Stimulated activated CD4-positive, alpha-beta T cell treated with anti-CD3 and anti-CD28 coated beads, Interleukin-2, amount 100 ng/mL, for 24 hours (primary cell): ENCODE measurements at regions not wholly inside any gene's neighbourhood (a gene's known extent, or its start where the extent isn't known, plus 50 kb on each side); places are given as distances from the start of the nearest gene placed in this dataset.

Source experiments
- DNase-seq, 2 donors: peaks; one replicate each; pipeline ENCODE4 v3.0.0-alpha.2; 2020

GRCh38 chr9:113741886-113742854, 133.9 kb upstream of the ZNF618 start:
- no peak for DNase-seq

GRCh38 chr9:113742878-113743277, 133.2 kb upstream of the ZNF618 start:
- DNase-seq, result no peak

- DNase-seq, result no peak
Observed at GRCh38 chr9:113746486-113746885, 129.6 kb upstream of the ZNF618 start.

- no peak for DNase-seq
Observed at GRCh38 chr9:113748135-113748534, 128.0 kb upstream of the ZNF618 start.

DNA sequence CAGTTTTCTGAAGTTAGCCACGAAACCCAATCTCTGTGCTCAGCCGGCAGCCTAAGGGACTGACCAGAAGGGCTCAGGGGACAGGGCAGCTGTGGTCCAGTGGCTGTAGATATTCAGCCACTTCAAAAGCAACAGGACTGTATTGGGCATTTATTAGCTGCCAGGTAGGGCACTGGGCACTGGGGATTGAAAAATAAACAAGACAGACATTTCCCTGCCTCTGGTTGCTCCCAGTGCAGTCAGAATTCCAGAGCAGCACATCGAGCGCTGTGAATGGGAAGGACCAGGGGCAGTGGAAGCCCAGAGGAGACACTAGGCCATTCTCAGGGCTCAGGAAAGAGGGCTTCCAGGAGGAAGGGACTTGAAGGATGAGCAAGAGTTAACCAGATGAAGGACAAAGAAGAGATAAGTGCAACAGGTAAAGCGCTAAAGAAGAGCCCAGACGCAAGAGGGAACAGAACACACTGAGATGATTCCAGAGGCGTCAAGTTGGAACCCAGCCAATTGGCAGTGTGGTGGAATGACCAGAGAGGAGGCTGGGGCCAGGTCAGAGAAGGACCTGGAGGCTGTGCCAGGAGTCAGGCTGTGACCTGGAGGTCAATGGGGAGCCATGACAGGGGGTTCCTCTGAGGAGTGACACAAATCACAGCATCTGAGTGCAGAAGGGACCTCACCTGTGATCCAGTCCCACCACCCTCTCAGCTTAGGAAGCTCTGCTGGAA, 122.5 kb upstream of the ZNF618 start:
- no peak for DNase-seq

DNA sequence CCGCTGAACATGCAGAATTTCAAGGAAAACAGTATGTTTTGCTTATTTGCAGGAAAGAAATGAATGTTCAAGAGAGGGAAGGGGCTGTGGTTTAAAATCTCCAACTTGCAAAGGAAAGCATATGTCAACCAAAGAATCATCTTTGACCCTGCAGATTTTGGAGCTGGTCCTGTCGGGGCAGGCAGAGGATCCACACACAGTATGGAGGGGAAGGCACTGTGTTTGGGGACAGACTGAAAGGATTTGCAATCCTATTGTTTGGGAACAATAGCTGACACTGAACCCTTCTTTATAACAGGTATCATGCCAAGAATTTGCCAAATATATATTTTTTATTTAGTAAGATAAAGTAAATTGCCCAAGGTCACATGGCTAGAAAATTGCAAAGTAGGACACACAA, 121.4 kb upstream of the ZNF618 start:
- DNase-seq, result no peak

DNA sequence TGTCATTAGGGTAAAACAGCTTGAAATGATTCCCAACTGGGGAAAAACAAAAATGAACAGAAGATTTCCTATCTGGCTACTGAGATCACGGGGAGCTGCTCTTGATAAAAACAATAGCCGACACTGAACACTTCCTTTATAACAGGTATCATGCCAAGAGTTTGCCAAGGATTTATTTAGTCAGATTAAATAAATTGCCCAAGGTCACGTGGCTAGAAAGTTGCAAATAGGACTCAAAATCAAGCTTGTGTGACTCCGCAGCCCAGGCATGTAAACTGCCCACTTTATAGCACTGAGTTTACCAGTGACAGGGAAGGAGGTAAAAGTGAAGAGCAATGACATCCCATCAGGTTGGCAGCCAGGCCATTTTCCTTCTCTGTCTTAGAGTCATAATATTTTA, 120.7 kb upstream of the ZNF618 start:
- DNase-seq, result no peak

- no peak for DNase-seq
Observed at GRCh38 chr9:113756476-113757192, 119.5 kb upstream of the ZNF618 start.

DNA sequence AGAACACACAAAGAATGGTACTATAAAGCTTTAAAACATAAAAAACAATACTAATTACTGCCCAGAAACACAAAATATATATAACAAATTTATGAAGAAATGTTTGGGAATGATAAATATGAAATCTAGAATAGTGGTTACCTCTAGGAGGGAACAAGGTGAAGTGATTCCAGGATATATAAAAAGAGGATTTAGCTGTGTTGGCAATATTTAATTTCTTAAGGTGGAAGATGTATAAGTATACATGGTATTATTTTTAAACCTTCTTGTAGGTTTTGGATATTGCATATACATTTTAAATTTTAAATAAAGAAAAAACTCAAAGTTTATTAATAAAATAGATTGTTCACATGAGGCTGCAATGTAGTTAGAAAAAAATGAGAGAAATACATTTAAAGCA, 112.7 kb upstream of the ZNF618 start:
- no peak for DNase-seq

GRCh38 chr9:113764572-113764971, 111.5 kb upstream of the ZNF618 start:
- no peak for DNase-seq

- DNase-seq, result no peak
Observed at GRCh38 chr9:113769412-113769811, 106.7 kb upstream of the ZNF618 start.

DNA sequence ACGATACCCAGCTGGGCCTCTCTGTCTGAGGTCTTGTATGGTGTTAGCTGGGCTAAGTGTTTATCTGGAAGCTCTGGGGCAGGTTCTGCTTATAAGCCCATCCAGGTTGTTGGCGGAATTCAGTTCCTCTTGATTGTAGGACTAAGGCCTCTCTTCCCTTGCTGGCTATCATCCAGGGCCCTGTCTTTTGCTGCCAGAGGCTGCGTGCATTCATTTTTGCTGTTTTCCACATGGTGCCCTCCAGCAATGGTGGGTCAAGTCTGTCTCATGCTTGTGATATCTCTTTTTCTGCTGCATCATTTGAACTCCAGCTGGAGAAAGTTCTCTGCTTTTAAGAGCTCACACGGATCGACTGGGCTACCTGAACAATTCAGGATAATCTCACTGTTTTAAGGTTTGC, 105.7 kb upstream of the ZNF618 start:
- DNase-seq, result no peak

GRCh38 chr9:113771199-113771598, 104.9 kb upstream of the ZNF618 start:
- DNase-seq, result no peak

- no peak for DNase-seq
Observed at GRCh38 chr9:113772121-113772810, 103.8 kb upstream of the ZNF618 start.

GRCh38 chr9:113774963-113775362, 101.1 kb upstream of the ZNF618 start:
- DNase-seq, result no peak

GRCh38 chr9:113775749-113776148, 100.4 kb upstream of the ZNF618 start:
- DNase-seq, result no peak

GRCh38 chr9:113776194-113776593, 99.9 kb upstream of the ZNF618 start:
- DNase-seq, result no peak

DNA sequence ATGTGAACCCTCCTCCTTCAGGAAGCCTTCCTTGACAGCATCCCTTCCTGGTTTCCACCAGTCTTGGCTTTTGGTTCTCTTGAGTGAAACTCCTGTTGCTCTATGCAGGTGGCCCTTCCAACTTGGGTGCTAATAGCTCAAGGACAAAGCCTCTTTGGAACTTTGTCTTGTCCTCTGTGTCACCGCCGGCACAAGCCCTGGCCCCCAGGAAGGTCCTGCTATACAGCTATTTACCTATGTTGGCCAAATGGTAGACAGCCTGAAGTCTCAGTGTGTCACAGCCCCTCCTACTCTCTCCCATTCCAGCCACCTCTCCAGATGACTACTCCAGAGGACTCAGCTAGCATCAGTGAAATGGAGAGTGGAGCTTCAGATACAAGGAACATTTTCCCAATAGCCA, 94.7 kb upstream of the ZNF618 start:
- DNase-seq, result no peak

DNA sequence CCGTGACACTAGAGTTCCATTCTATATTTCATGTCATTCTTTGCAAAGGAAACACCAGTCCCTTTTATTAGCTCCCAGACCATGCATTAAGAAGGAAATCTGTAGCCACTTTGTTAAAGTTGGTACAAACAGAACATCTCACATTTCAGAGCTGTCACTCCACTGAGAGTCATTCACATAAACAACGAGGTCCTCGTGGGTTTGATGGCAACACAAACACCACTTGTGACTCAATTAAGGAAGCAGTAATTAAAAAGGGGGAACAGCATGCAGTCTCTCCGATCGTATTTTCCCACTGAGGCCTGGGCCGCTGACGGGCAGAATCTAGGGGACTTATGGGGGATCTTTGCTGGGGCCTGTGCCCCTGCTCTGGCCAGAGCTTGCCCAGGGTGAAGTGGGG, 94.2 kb upstream of the ZNF618 start:
- no peak for DNase-seq

DNA sequence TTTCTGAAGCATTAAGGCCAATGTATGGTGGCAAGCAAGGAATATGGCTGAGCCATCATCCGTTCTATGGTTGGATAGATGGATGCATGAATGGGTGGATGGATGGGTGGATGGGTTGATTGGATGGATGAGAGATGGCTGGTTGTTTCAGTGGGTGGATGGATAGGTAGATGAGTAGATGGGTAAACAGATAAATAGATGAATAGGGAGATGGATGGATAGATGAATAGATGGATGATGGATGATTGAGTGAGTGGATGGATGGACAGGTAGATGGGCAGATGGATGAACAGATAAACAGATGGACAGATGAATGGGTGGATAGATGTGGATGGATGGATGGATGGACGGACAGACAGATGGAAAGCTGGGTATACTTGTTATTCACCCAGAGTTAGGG, 92.6 kb upstream of the ZNF618 start:
- no peak for DNase-seq

DNA sequence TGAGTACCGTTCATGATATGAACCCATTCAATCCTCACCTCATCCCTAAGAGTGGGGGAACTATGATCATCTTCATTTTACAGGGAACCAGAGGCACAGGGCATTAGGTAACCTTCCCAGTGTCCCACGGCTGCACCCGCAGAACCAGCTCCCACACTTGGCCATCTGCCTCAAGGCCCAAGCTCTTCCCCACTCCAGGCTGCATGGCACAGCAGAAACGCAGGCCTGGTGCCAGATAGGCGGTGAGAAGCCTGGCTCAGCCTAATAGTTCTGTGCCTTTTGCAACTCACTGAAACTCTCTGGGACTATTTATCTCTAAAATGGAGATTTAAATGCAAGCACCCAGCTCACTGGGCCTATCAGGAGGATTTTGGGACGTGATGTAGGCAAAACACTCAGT, 90.8 kb upstream of the ZNF618 start:
- DNase-seq, result no peak

GRCh38 chr9:113786071-113786470, 90.0 kb upstream of the ZNF618 start:
- DNase-seq, result no peak

DNA sequence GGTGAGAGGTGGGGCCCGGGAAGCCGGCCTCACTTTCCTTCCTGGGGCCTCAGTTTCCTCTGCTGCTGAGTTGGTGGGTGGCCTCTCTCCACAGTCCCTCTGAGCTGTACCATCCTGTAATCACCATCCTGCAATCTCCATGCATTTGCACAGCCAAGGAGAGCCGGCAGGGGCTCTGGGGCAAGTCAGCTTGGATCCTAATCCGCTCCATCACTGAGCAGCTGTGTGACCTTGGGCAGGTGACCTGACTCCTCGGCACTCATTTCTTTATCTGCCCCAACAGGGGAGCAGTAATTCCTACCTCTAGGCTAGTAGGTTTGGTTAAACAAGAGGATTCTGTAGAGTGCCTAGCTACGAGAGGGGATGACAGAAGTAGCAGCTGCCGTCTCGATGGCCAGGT, 88.2 kb upstream of the ZNF618 start:
- no peak for DNase-seq
